ENCODE measurements at regions not wholly inside any gene's neighbourhood (a gene's known extent, or its start where the extent isn't known, plus 50 kb on each side); places are given as distances from the start of the nearest gene placed in this dataset.

- Histone ChIP-seq H3K27ac (no peak overlapping the region), H3K4me1 (no peaks in the 10 kb centered on the region), H3K9me3 (no peaks in the 10 kb centered on the region), H3K27me3 (no peaks in the 10 kb centered on the region), H3K4me3 (no peak overlapping the region), H3K36me3 (no peaks in the 10 kb centered on the region)
- DNase-seq (ENCODE audit: low spot score in 2 of 2), result no peak
- TF ChIP-seq CTCF (IDR thresholded peaks at IDR 0.05), result no peak
- intact Hi-C loops (cut with DNase I), result no loop called here
Observed at GRCh38 chr21:27045281-27045985, 78.5 kb upstream of the ADAMTS5 start.

- DNase-seq (ENCODE audit: low spot score in 2 of 2), result no peak
- no peaks in the 10 kb centered on the region for H3K27me3 ChIP-seq
- no peaks in the 10 kb centered on the region for H3K36me3 ChIP-seq
- H3K9me3 ChIP-seq, result no peaks in the 10 kb centered on the region
- intact Hi-C loops (cut with DNase I), result no loop called here
- TF ChIP-seq CTCF (IDR thresholded peaks at IDR 0.05), result no peak
- no peak overlapping the region for H3K4me3 ChIP-seq
- H3K4me1 ChIP-seq, result no peaks in the 10 kb centered on the region
- H3K27ac ChIP-seq, result no peak overlapping the region
Observed at GRCh38 chr21:27043377-27043776, 76.5 kb upstream of the ADAMTS5 start.

GRCh38 chr21:27040738-27041469 lies 74.0 kb upstream of the ADAMTS5 start:
- DNase-seq (ENCODE audit: low spot score in 2 of 2), result no peak
- Histone ChIP-seq H3K4me1 (no peaks in the 10 kb centered on the region), H3K9me3 (no peaks in the 10 kb centered on the region), H3K4me3 (no peak overlapping the region), H3K27me3 (no peaks in the 10 kb centered on the region), H3K36me3 (no peaks in the 10 kb centered on the region), H3K27ac (no peak overlapping the region)
- intact Hi-C loops (cut with DNase I), result no loop called here
- no peak for TF ChIP-seq CTCF (IDR thresholded peaks at IDR 0.05)

- Histone ChIP-seq H3K4me1 (no peaks in the 10 kb centered on the region), H3K9me3 (no peaks in the 10 kb centered on the region), H3K27ac (no peak overlapping the region), H3K27me3 (no peaks in the 10 kb centered on the region), H3K4me3 (no peak overlapping the region), H3K36me3 (no peaks in the 10 kb centered on the region)
- DNase-seq (ENCODE audit: low spot score in 2 of 2), result no peak
- intact Hi-C loops (cut with DNase I), result no loop called here
- no peak for TF ChIP-seq CTCF (IDR thresholded peaks at IDR 0.05)
Observed at GRCh38 chr21:27036736-27037301, 69.9 kb upstream of the ADAMTS5 start.

- intact Hi-C loops (cut with DNase I), result no loop called here
- Histone ChIP-seq H3K9me3 (no peaks in the 10 kb centered on the region), H3K27me3 (no peaks in the 10 kb centered on the region), H3K27ac (no peak overlapping the region), H3K36me3 (no peaks in the 10 kb centered on the region), H3K4me3 (no peak overlapping the region), H3K4me1 (no peaks in the 10 kb centered on the region)
- no peak for TF ChIP-seq CTCF (IDR thresholded peaks at IDR 0.05)
- DNase-seq (ENCODE audit: low spot score in 2 of 2), result no peak
Observed at GRCh38 chr21:27035791-27036190, 68.9 kb upstream of the ADAMTS5 start.
